ENCODE measurements at regions not wholly inside any gene's neighbourhood (a gene's known extent, or its start where the extent isn't known, plus 50 kb on each side); places are given as distances from the start of the nearest gene placed in this dataset.

GRCh38 chr5:21663082-21663481, 1190.1 kb downstream of the CDH12 start:
- Mint-ChIP-seq H3K4me3 (no peak overlapping the region), H3K27me3 (ENCODE audit: low read depth) (no peaks in the 10 kb centered on the region), H3K36me3 (ENCODE audit: low read depth) (no peaks in the 10 kb centered on the region), H3K9me3 (peaks cover 24% of the 10 kb centered on the region), H3K4me1 (ENCODE audit: low read depth) (no peaks in the 10 kb centered on the region), H3K27ac (no peak overlapping the region)
- DNase-seq (ENCODE audit: low spot score), result no peak

- H3K4me1 Mint-ChIP-seq (ENCODE audit: low read depth), result no peaks in the 10 kb centered on the region
- H3K4me3 Mint-ChIP-seq, result no peak overlapping the region
- no peak for DNase-seq (ENCODE audit: low spot score)
- H3K27ac Mint-ChIP-seq, result no peak overlapping the region
- H3K9me3 Mint-ChIP-seq, result peaks cover 24% of the 10 kb centered on the region
- no peaks in the 10 kb centered on the region for H3K36me3 Mint-ChIP-seq (ENCODE audit: low read depth)
- H3K27me3 Mint-ChIP-seq (ENCODE audit: low read depth), result no peaks in the 10 kb centered on the region
Measured at GRCh38 chr5:21661184-21661583, 1192.0 kb downstream of the CDH12 start.

DNA sequence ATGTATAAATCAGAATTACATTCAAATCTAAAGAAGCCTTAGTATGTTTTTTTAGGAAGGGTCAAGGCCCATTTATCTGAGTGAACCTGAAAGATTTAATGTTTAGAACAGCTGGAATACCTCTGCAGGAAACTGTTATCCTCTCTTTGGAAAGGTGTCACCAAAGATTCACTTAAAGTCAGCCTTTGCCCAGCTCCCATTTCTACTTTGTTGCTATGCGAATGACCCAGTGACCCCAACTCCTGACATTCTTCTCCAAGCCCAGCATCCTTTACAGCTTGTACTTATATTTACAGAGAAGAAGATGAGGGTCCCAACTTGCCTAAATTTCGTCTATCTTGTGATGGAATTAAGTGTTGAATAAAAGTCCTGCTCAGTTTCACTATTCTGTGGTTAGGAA, 1198.6 kb downstream of the CDH12 start:
- H3K36me3 Mint-ChIP-seq (ENCODE audit: low read depth), result no peaks in the 10 kb centered on the region
- H3K4me1 Mint-ChIP-seq (ENCODE audit: low read depth), result no peaks in the 10 kb centered on the region
- no peak overlapping the region for H3K4me3 Mint-ChIP-seq
- DNase-seq (ENCODE audit: low spot score), result no peak
- H3K27ac Mint-ChIP-seq, result no peak overlapping the region
- peaks cover 5% of the 10 kb centered on the region for H3K9me3 Mint-ChIP-seq
- no peaks in the 10 kb centered on the region for H3K27me3 Mint-ChIP-seq (ENCODE audit: low read depth)

GRCh38 chr5:21649969-21650368, 1203.2 kb downstream of the CDH12 start:
- H3K36me3 Mint-ChIP-seq (ENCODE audit: low read depth), result no peaks in the 10 kb centered on the region
- no peaks in the 10 kb centered on the region for H3K4me1 Mint-ChIP-seq (ENCODE audit: low read depth)
- H3K27me3 Mint-ChIP-seq (ENCODE audit: low read depth), result no peaks in the 10 kb centered on the region
- no peak overlapping the region for H3K4me3 Mint-ChIP-seq
- peaks cover 8% of the 10 kb centered on the region for H3K9me3 Mint-ChIP-seq
- no peak overlapping the region for H3K27ac Mint-ChIP-seq
- no peak for DNase-seq (ENCODE audit: low spot score)

DNA sequence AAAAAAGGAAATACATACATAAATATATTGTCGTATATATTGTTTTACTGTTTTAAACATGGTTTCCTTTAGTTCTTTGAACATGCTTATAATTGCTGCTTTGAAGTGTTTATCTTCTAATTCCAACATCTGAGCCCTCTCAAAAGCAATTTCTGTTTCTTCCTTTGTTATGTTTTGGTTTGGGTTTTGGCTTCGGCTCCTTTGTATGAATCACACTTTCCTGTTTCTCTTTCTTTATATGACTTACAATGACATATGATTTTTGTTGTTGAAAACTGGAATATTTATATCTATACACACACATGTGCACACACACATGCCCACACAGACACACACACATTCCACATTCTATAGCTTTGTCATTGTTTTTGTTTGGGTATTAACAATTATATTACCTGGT, 1206.7 kb downstream of the CDH12 start:
- Mint-ChIP-seq H3K4me3 (no peak overlapping the region), H3K27me3 (ENCODE audit: low read depth) (no peaks in the 10 kb centered on the region), H3K4me1 (ENCODE audit: low read depth) (no peaks in the 10 kb centered on the region), H3K27ac (no peak overlapping the region), H3K36me3 (ENCODE audit: low read depth) (no peaks in the 10 kb centered on the region), H3K9me3 (peaks cover 3% of the 10 kb centered on the region)
- no peak for DNase-seq (ENCODE audit: low spot score)

- no peak overlapping the region for H3K27ac Mint-ChIP-seq
- H3K4me3 Mint-ChIP-seq, result no peak overlapping the region
- no peaks in the 10 kb centered on the region for H3K4me1 Mint-ChIP-seq (ENCODE audit: low read depth)
- H3K36me3 Mint-ChIP-seq (ENCODE audit: low read depth), result no peaks in the 10 kb centered on the region
- peaks cover 3% of the 10 kb centered on the region for H3K9me3 Mint-ChIP-seq
- DNase-seq (ENCODE audit: low spot score), result no peak
- no peaks in the 10 kb centered on the region for H3K27me3 Mint-ChIP-seq (ENCODE audit: low read depth)
Measured at GRCh38 chr5:21644032-21644431, 1209.1 kb downstream of the CDH12 start.

DNA sequence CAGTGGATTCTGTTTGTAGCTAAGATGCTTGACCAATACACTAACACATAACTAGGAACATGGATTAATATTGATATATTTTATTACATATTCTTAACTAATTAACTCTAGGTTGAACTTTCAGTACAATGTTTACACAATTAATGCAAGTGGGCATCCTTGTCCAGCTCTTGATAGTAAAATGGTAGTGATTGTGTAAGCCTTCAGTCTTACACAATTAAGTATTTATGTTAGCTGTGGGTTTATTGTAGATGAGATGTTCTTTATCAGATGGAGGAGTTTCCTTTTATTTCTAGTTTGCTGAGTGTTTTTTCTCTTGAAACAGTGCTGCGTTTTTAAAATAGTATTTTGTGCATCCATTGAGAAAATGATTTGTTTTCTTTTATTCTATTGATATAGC, 1210.8 kb downstream of the CDH12 start:
- H3K4me3 Mint-ChIP-seq, result no peak overlapping the region
- H3K9me3 Mint-ChIP-seq, result peaks cover 3% of the 10 kb centered on the region
- DNase-seq (ENCODE audit: low spot score), result no peak
- no peaks in the 10 kb centered on the region for H3K4me1 Mint-ChIP-seq (ENCODE audit: low read depth)
- no peaks in the 10 kb centered on the region for H3K36me3 Mint-ChIP-seq (ENCODE audit: low read depth)
- H3K27me3 Mint-ChIP-seq (ENCODE audit: low read depth), result no peaks in the 10 kb centered on the region
- H3K27ac Mint-ChIP-seq, result no peak overlapping the region

GRCh38 chr5:21623831-21624230, 1229.3 kb downstream of the CDH12 start:
- no peaks in the 10 kb centered on the region for H3K4me1 Mint-ChIP-seq (ENCODE audit: low read depth)
- DNase-seq (ENCODE audit: low spot score), result no peak
- no peak overlapping the region for H3K27ac Mint-ChIP-seq
- H3K4me3 Mint-ChIP-seq, result no peak overlapping the region
- H3K9me3 Mint-ChIP-seq, result peaks cover 25% of the 10 kb centered on the region
- H3K36me3 Mint-ChIP-seq (ENCODE audit: low read depth), result no peaks in the 10 kb centered on the region
- H3K27me3 Mint-ChIP-seq (ENCODE audit: low read depth), result no peaks in the 10 kb centered on the region

- Mint-ChIP-seq H3K27me3 (ENCODE audit: low read depth) (no peaks in the 10 kb centered on the region), H3K4me1 (ENCODE audit: low read depth) (no peaks in the 10 kb centered on the region), H3K27ac (no peak overlapping the region), H3K4me3 (no peak overlapping the region), H3K36me3 (ENCODE audit: low read depth) (no peaks in the 10 kb centered on the region), H3K9me3 (peaks cover 22% of the 10 kb centered on the region)
- no peak for DNase-seq (ENCODE audit: low spot score)
Measured at GRCh38 chr5:21615195-21615765, 1237.9 kb downstream of the CDH12 start.

DNA sequence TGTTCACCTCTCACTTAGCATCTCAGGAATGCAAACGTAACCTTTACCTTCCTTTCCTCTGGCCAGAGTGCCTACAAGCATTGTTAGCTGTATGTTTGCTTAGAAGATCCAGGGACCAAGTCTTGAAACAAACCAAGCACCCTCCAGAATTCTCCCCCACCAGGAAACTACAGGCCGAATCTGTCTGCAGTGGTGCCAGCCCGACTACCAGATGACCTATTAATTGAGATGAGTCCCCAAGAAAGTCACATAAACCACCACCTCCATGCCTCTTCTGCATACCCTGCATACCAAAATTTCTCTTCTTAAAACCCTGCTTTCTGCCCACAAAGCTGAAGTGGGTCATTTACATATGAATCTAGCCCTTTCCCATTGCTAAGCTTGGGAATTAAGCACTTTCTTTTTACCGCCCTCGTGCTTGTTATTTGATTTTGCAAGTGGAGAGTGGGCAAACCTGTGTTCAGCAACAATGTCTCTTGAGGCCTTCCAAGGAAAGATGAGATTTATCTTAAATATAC, 1239.1 kb downstream of the CDH12 start:
- no peak for DNase-seq (ENCODE audit: low spot score)
- H3K9me3 Mint-ChIP-seq, result peaks cover 22% of the 10 kb centered on the region
- H3K27ac Mint-ChIP-seq, result no peak overlapping the region
- H3K4me1 Mint-ChIP-seq (ENCODE audit: low read depth), result no peaks in the 10 kb centered on the region
- H3K27me3 Mint-ChIP-seq (ENCODE audit: low read depth), result no peaks in the 10 kb centered on the region
- no peaks in the 10 kb centered on the region for H3K36me3 Mint-ChIP-seq (ENCODE audit: low read depth)
- no peak overlapping the region for H3K4me3 Mint-ChIP-seq

- DNase-seq (ENCODE audit: low spot score), result no peak
- no peaks in the 10 kb centered on the region for H3K9me3 Mint-ChIP-seq
- no peaks in the 10 kb centered on the region for H3K27me3 Mint-ChIP-seq (ENCODE audit: low read depth)
- H3K36me3 Mint-ChIP-seq (ENCODE audit: low read depth), result no peaks in the 10 kb centered on the region
- H3K4me3 Mint-ChIP-seq, result no peak overlapping the region
- no peaks in the 10 kb centered on the region for H3K4me1 Mint-ChIP-seq (ENCODE audit: low read depth)
- no peak overlapping the region for H3K27ac Mint-ChIP-seq
Measured at GRCh38 chr5:21603796-21604195, 1249.3 kb downstream of the CDH12 start.

DNA sequence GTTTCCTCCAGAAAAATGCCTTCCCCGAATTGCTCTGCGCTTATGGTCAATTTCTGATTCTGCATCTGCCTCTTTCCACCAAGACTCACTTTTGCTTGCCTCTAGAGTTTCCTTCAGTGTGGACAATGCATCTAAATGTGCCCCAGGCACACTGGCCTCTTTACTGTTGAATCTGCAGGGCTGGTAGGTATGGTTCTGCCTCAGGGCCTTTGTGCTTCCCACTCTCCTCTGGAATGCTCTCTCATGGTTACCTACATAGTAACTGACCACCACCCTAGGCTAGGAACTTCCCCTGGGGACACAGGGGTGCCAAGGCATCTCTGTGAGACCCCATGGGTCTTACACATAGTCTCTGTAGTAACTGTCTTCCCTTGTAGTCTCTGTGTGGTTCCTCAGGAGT, 1258.6 kb downstream of the CDH12 start:
- no peak overlapping the region for H3K27ac Mint-ChIP-seq
- peaks cover 13% of the 10 kb centered on the region for H3K9me3 Mint-ChIP-seq
- DNase-seq (ENCODE audit: low spot score), result no peak
- H3K4me3 Mint-ChIP-seq, result no peak overlapping the region
- no peaks in the 10 kb centered on the region for H3K4me1 Mint-ChIP-seq (ENCODE audit: low read depth)
- no peaks in the 10 kb centered on the region for H3K36me3 Mint-ChIP-seq (ENCODE audit: low read depth)
- H3K27me3 Mint-ChIP-seq (ENCODE audit: low read depth), result no peaks in the 10 kb centered on the region

- H3K9me3 Mint-ChIP-seq, result peaks cover 13% of the 10 kb centered on the region
- H3K4me3 Mint-ChIP-seq, result no peak overlapping the region
- H3K36me3 Mint-ChIP-seq (ENCODE audit: low read depth), result no peaks in the 10 kb centered on the region
- H3K4me1 Mint-ChIP-seq (ENCODE audit: low read depth), result no peaks in the 10 kb centered on the region
- no peak overlapping the region for H3K27ac Mint-ChIP-seq
- no peaks in the 10 kb centered on the region for H3K27me3 Mint-ChIP-seq (ENCODE audit: low read depth)
- DNase-seq (ENCODE audit: low spot score), result no peak
Measured at GRCh38 chr5:21593261-21593660, 1259.9 kb downstream of the CDH12 start.

DNA sequence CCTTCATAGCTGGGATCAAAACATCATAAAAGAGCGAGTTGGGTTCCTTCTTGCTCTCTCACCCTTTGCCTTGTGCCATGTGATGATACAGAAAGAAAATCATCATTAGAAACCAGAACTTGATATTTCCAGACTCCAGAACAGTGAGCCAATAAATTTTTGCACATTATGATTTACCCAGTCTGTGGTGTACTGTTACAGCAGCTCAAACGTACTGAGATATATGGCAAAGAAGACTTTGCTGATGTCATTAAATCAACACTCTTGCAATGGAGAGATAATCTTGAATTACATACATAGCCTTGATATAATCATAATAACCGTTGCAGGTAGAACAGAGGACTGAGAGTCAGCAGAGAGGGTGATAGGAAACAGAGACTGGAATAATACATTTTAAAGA, 1271.6 kb downstream of the CDH12 start:
- H3K27me3 Mint-ChIP-seq (ENCODE audit: low read depth), result no peaks in the 10 kb centered on the region
- H3K36me3 Mint-ChIP-seq (ENCODE audit: low read depth), result no peaks in the 10 kb centered on the region
- no peak overlapping the region for H3K27ac Mint-ChIP-seq
- H3K9me3 Mint-ChIP-seq, result peaks cover 8% of the 10 kb centered on the region
- no peak for DNase-seq (ENCODE audit: low spot score)
- H3K4me3 Mint-ChIP-seq, result no peak overlapping the region
- no peaks in the 10 kb centered on the region for H3K4me1 Mint-ChIP-seq (ENCODE audit: low read depth)

DNA sequence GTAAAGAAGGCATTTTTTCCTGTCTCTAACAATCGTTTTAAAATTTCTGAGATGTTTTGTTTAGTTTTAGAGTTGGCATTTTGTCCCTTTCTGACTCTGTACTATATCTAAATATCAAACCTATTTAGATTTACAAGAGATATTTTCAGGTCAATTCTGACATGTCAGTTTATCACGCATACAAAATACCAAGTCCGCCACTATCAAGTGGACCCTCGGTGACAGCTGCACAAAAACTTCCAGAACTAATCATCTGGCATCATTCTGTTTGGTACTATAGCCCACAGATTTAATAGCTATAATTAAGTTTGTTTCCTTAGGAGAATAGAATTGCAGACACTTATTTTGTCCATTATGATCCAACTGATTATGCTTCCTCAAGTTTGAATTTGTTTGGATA, 1278.2 kb downstream of the CDH12 start:
- no peaks in the 10 kb centered on the region for H3K27me3 Mint-ChIP-seq (ENCODE audit: low read depth)
- no peak for DNase-seq (ENCODE audit: low spot score)
- no peaks in the 10 kb centered on the region for H3K4me1 Mint-ChIP-seq (ENCODE audit: low read depth)
- no peak overlapping the region for H3K4me3 Mint-ChIP-seq
- no peaks in the 10 kb centered on the region for H3K9me3 Mint-ChIP-seq
- H3K36me3 Mint-ChIP-seq (ENCODE audit: low read depth), result no peaks in the 10 kb centered on the region
- no peak overlapping the region for H3K27ac Mint-ChIP-seq
